ENCODE measurements at regions not wholly inside any gene's neighbourhood (a gene's known extent, or its start where the extent isn't known, plus 50 kb on each side); places are given as distances from the start of the nearest gene placed in this dataset.

GRCh38 chr6:119677384-119677783 is 327.8 kb upstream of the MAN1A1 start:
- DNase-seq (ENCODE audit: low spot score) = no peak
- H3K4me1 Mint-ChIP-seq (ENCODE audit: unreplicated experiment) = peaks cover 9% of the 10 kb centered on the region
- H3K36me3 Mint-ChIP-seq (ENCODE audit: low read depth, unreplicated experiment) = no peaks in the 10 kb centered on the region
- no peak overlapping the region for H3K4me3 Mint-ChIP-seq (ENCODE audit: unreplicated experiment)
- no peaks in the 10 kb centered on the region for H3K9me3 Mint-ChIP-seq (ENCODE audit: unreplicated experiment)
- H3K27me3 Mint-ChIP-seq (ENCODE audit: unreplicated experiment) = peaks cover 4% of the 10 kb centered on the region
- H3K27ac Mint-ChIP-seq (ENCODE audit: unreplicated experiment) = peak overlapping the region; percentile 7
- TF ChIP-seq, protein P1, sequence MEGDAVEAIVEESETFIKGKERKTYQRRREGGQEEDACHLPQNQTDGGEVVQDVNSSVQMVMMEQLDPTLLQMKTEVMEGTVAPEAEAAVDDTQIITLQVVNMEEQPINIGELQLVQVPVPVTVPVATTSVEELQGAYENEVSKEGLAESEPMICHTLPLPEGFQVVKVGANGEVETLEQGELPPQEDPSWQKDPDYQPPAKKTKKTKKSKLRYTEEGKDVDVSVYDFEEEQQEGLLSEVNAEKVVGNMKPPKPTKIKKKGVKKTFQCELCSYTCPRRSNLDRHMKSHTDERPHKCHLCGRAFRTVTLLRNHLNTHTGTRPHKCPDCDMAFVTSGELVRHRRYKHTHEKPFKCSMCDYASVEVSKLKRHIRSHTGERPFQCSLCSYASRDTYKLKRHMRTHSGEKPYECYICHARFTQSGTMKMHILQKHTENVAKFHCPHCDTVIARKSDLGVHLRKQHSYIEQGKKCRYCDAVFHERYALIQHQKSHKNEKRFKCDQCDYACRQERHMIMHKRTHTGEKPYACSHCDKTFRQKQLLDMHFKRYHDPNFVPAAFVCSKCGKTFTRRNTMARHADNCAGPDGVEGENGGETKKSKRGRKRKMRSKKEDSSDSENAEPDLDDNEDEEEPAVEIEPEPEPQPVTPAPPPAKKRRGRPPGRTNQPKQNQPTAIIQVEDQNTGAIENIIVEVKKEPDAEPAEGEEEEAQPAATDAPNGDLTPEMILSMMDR (IDR thresholded peaks at IDR 0.05; ENCODE audit: unreplicated experiment) = no peak

DNA sequence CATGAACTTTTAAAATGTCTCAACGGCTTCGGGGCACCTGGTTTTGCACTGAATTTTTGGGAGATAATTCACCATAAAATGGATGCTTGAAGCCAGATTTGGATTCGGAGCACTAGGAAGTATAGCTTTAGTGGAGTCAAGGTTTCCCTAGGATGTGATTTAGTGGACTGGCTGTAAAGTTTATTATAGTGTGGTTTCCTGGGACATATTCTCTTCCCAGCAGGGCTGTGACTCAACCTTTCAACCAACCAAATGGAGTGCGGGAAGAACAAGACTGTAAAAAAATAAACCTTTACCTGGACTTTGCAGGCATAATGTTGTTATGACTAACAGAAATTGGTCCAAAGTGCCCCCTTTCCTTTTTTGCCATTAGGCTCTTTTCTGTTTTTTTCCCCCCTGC is 327.4 kb upstream of the MAN1A1 start:
- peaks cover 9% of the 10 kb centered on the region for H3K4me1 Mint-ChIP-seq (ENCODE audit: unreplicated experiment)
- no peak overlapping the region for H3K4me3 Mint-ChIP-seq (ENCODE audit: unreplicated experiment)
- H3K9me3 Mint-ChIP-seq (ENCODE audit: unreplicated experiment) = no peaks in the 10 kb centered on the region
- TF ChIP-seq, protein P1 (IDR thresholded peaks at IDR 0.05; ENCODE audit: unreplicated experiment) = no peak
- no peaks in the 10 kb centered on the region for H3K36me3 Mint-ChIP-seq (ENCODE audit: low read depth, unreplicated experiment)
- DNase-seq (ENCODE audit: low spot score) = no peak
- H3K27ac Mint-ChIP-seq (ENCODE audit: unreplicated experiment) = no peak overlapping the region
- H3K27me3 Mint-ChIP-seq (ENCODE audit: unreplicated experiment) = peaks cover 4% of the 10 kb centered on the region

DNA sequence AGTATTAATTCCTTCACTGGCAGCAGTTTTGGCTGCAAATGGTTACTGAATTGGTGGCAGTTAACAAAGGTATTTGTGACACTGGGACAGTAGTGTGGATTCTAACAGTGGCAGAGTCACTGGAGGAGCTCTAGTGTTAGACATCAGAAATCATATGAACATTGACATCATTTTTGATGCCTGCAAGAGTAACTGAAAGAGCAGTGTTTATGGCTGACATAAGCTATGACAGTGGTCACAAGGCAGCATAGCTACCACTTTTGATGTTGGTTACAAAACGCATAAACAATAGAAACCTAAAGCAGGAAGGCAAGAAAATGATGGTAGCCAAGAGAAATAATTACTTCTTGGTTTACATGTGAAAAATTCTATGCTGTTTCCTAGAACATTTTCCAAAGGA is 326.7 kb upstream of the MAN1A1 start:
- H3K27ac Mint-ChIP-seq (ENCODE audit: unreplicated experiment) = no peak overlapping the region
- peaks cover 4% of the 10 kb centered on the region for H3K27me3 Mint-ChIP-seq (ENCODE audit: unreplicated experiment)
- no peak for DNase-seq (ENCODE audit: low spot score)
- H3K9me3 Mint-ChIP-seq (ENCODE audit: unreplicated experiment) = no peaks in the 10 kb centered on the region
- H3K36me3 Mint-ChIP-seq (ENCODE audit: low read depth, unreplicated experiment) = no peaks in the 10 kb centered on the region
- no peak overlapping the region for H3K4me3 Mint-ChIP-seq (ENCODE audit: unreplicated experiment)
- TF ChIP-seq, protein P1 (IDR thresholded peaks at IDR 0.05; ENCODE audit: unreplicated experiment) = no peak
- H3K4me1 Mint-ChIP-seq (ENCODE audit: unreplicated experiment) = peaks cover 11% of the 10 kb centered on the region

DNA sequence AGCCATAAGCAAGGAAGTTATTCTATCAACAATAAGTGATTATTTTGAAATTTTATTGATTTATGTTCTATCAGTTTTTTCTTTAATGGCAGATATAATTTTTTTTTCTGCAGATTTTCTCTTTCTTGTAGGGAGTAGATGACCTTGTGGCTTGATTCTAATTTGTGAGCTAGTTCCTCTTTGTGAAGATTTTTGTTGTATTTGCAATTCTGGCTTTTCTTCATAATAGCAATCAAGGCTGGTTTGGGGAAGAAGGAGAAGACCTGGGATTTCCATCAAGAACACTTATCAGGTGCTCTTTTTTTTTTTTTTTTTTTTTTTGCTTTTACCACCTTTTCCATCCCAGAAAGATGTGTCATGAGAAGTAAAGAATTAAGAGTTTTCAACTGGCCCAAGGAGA is 324.2 kb upstream of the MAN1A1 start:
- Mint-ChIP-seq H3K4me1 (ENCODE audit: unreplicated experiment) (peaks cover 18% of the 10 kb centered on the region), H3K36me3 (ENCODE audit: low read depth, unreplicated experiment) (no peaks in the 10 kb centered on the region), H3K9me3 (ENCODE audit: unreplicated experiment) (no peaks in the 10 kb centered on the region), H3K27ac (ENCODE audit: unreplicated experiment) (no peak overlapping the region), H3K27me3 (ENCODE audit: unreplicated experiment) (peaks cover 4% of the 10 kb centered on the region), H3K4me3 (ENCODE audit: unreplicated experiment) (no peak overlapping the region)
- no peak for DNase-seq (ENCODE audit: low spot score)
- TF ChIP-seq, protein P1 (IDR thresholded peaks at IDR 0.05; ENCODE audit: unreplicated experiment) = no peak

GRCh38 chr6:119672725-119673124 is 323.2 kb upstream of the MAN1A1 start:
- H3K27ac Mint-ChIP-seq (ENCODE audit: unreplicated experiment) = no peak overlapping the region
- DNase-seq (ENCODE audit: low spot score) = no peak

More at GRCh38 chr6:119672725-119673124, 323.2 kb upstream of the MAN1A1 start:
- TF ChIP-seq, protein P1 (IDR thresholded peaks at IDR 0.05; ENCODE audit: unreplicated experiment) = no peak
- Mint-ChIP-seq H3K4me1 (ENCODE audit: unreplicated experiment) (peaks cover 18% of the 10 kb centered on the region), H3K9me3 (ENCODE audit: unreplicated experiment) (no peaks in the 10 kb centered on the region), H3K4me3 (ENCODE audit: unreplicated experiment) (no peak overlapping the region), H3K27me3 (ENCODE audit: unreplicated experiment) (peaks cover 4% of the 10 kb centered on the region), H3K36me3 (ENCODE audit: low read depth, unreplicated experiment) (no peaks in the 10 kb centered on the region)

Measured in endothelial cell (in vitro differentiated cells).